Neural cell (in vitro differentiated cells): ENCODE measurements at regions not wholly inside any gene's neighbourhood (a gene's known extent, or its start where the extent isn't known, plus 50 kb on each side); places are given as distances from the start of the nearest gene placed in this dataset.
A peak's percentile ranks its signal among the peaks of the same experiment; 100 is the strongest.

ENCODE experiments used
- H2AFZ ChIP-seq: fragments of 200-600, 300-800 bp; sonication (generic), shearing (Covaris generic); 2 replicates; pipeline ENCODE4 v1.6.0; 2014; ENCODE audit warnings: low read depth, mild to moderate bottlenecking, antibody characterized with exemption, low read length, moderate library complexity
- H3F3A ChIP-seq: fragments of 200-600 bp; shearing (Covaris generic); 2 replicates; pipeline ENCODE4 v1.6.1; 2016; ENCODE audit warnings: mild to moderate bottlenecking, moderate library complexity, mixed read lengths, antibody characterized with exemption, low read length; ENCODE audit not compliant: insufficient read depth, poor library complexity, severe bottlenecking
- H3K27ac ChIP-seq: fragments of 200-600, 300-800 bp; sonication (generic), shearing (Covaris generic); 2 replicates; pipeline ENCODE4 v1.5.1; 2014; ENCODE audit warnings: mild to moderate bottlenecking, low read length, moderate library complexity
- H3K27me3 ChIP-seq: fragments of 300-800, 200-600 bp; sonication (generic), shearing (Covaris generic); 2 replicates; pipeline ENCODE4 v1.6.0; 2014; ENCODE audit warnings: mild to moderate bottlenecking, low read depth, low read length, moderate library complexity; ENCODE audit not compliant: insufficient read depth
- H3K36me3 ChIP-seq: fragments of 300-800, 200-600 bp; sonication (generic), shearing (Covaris generic); 2 replicates; pipeline ENCODE4 v1.5.1; 2014; ENCODE audit warnings: mild to moderate bottlenecking, antibody characterized with exemption, low read length, moderate library complexity; ENCODE audit not compliant: insufficient read depth
- H3K4me2 ChIP-seq: fragments of 300-800, 200-600 bp; sonication (generic), shearing (Covaris generic); 2 replicates; pipeline ENCODE4 v1.6.0; 2014; ENCODE audit warnings: mild to moderate bottlenecking, low read length
- H3K4me3 ChIP-seq: fragments of 300-800, 200-600 bp; sonication (generic), shearing (Covaris generic); 2 replicates; pipeline ENCODE4 v1.5.1; 2014; ENCODE audit warnings: mild to moderate bottlenecking, low read length, moderate library complexity
- H3K79me2 ChIP-seq: fragments of 200-600 bp; shearing (Covaris generic); replicated peaks from 2 replicates; pipeline ENCODE4 v1.6.0; 2014; ENCODE audit warnings: mild to moderate bottlenecking, low read length, moderate library complexity; ENCODE audit not compliant: insufficient read depth
- H3K9ac ChIP-seq: fragments of 300-800, 200-600 bp; sonication (generic), shearing (Covaris generic); 2 replicates; pipeline ENCODE4 v1.6.1; 2016; ENCODE audit warnings: mild to moderate bottlenecking, low read length, mixed read lengths
- H3K9me2 ChIP-seq: fragments of 200-600 bp; shearing (Covaris generic); 2 replicates; pipeline ENCODE4 v1.6.1; 2016; ENCODE audit warnings: mild to moderate bottlenecking, low read length, mixed read lengths; ENCODE audit not compliant: insufficient read depth
- H3K9me3 ChIP-seq: fragments of 200-600, 300-800 bp; sonication (generic), shearing (Covaris generic); 2 replicates; pipeline ENCODE4 v1.6.1; 2016; ENCODE audit warnings: mild to moderate bottlenecking, mixed run types, low read length, moderate library complexity, mixed read lengths
- H4K20me1 ChIP-seq: fragments of 200-600 bp; shearing (Covaris generic); 2 replicates; pipeline ENCODE4 v1.6.1; 2016; ENCODE audit warnings: mild to moderate bottlenecking, mixed run types; ENCODE audit not compliant: insufficient read depth
- CTCF ChIP-seq: fragments of 450-650 bp; IDR thresholded peaks from 2 replicates; pipeline ENCODE4 v1.5.1; 2014; ENCODE audit warnings: antibody characterized with exemption, mild to moderate bottlenecking, moderate library complexity; ENCODE audit not compliant: poor library complexity, severe bottlenecking
- EP300 ChIP-seq: fragments of 450-650 bp; conservative IDR thresholded peaks from 2 replicates; pipeline ENCODE4 v1.6.1; 2014; ENCODE audit warnings: antibody characterized with exemption, mild to moderate bottlenecking, moderate library complexity; ENCODE audit not compliant: poor library complexity, severe bottlenecking
- EZH2 ChIP-seq: fragments of 200-600, 300-800 bp; shearing (Covaris generic), sonication (generic); IDR thresholded peaks from 2 replicates; pipeline ENCODE4 v1.6.1; 2014; ENCODE audit warnings: antibody characterized with exemption, low read length, borderline replicate concordance, mild to moderate bottlenecking; ENCODE audit not compliant: insufficient read depth, poor library complexity, severe bottlenecking
- MXI1 ChIP-seq: fragments of 450-650 bp; conservative IDR thresholded peaks from 2 replicates; pipeline ENCODE4 v1.6.1; 2014; ENCODE audit warnings: antibody characterized with exemption, mild to moderate bottlenecking; ENCODE audit not compliant: poor library complexity, severe bottlenecking
- POLR2AphosphoS5 ChIP-seq: IDR thresholded peaks from 2 replicates; pipeline ENCODE4 v1.6.1; 2012
- RAD21 ChIP-seq: fragments of 450-650 bp; conservative IDR thresholded peaks from 2 replicates; pipeline ENCODE4 v1.6.1; 2014; ENCODE audit warnings: antibody characterized with exemption, mild to moderate bottlenecking, moderate library complexity
- REST ChIP-seq: IDR thresholded peaks from 2 replicates; pipeline ENCODE4 v1.6.1; 2012; ENCODE audit warnings: borderline replicate concordance
- SMC3 ChIP-seq: fragments of 450-650 bp; conservative IDR thresholded peaks from 2 replicates; pipeline ENCODE4 v1.6.1; 2014; ENCODE audit warnings: antibody characterized with exemption, mild to moderate bottlenecking, moderate library complexity; ENCODE audit not compliant: poor library complexity
- TAF1 ChIP-seq: IDR thresholded peaks from 2 replicates; pipeline ENCODE4 v1.6.1; 2012; ENCODE audit warnings: low read depth

- H3K9me2 ChIP-seq, result no peaks in the 10 kb centered on the region
- peak overlapping the region; percentile 5 for H3K4me2 ChIP-seq
- no peak overlapping the region for H2AFZ ChIP-seq
- no peaks in the 10 kb centered on the region for H3K27me3 ChIP-seq
- peak overlapping the region; percentile 71 for H3K27ac ChIP-seq
- peaks cover 17% of the 10 kb centered on the region for H3F3A ChIP-seq
- H3K9me3 ChIP-seq, result no peaks in the 10 kb centered on the region
- peak overlapping the region; percentile 26 for H3K4me3 ChIP-seq
- H3K36me3 ChIP-seq, result no peaks in the 10 kb centered on the region
- H3K79me2 ChIP-seq, result no peaks in the 10 kb centered on the region
- TF ChIP-seq REST, result no peak
- TF ChIP-seq RAD21, result no peak
- no peak for TF ChIP-seq MXI1
- no peak for TF ChIP-seq POLR2AphosphoS5
- no peak for TF ChIP-seq EP300
- TF ChIP-seq TAF1, result no peak
- TF ChIP-seq CTCF, result no peak
- TF ChIP-seq SMC3, result no peak
- no peak for TF ChIP-seq EZH2
- no peak overlapping the region for H3K9ac ChIP-seq
- H4K20me1 ChIP-seq, result no peaks in the 10 kb centered on the region
These were observed 423.7 kb downstream of the ZSWIM6 start for GRCh38 chr5:61755726-61756222.

- Histone ChIP-seq H3K79me2 (no peaks in the 10 kb centered on the region), H3K9me2 (no peaks in the 10 kb centered on the region), H2AFZ (no peak overlapping the region), H3K4me3 (no peak overlapping the region), H3K4me2 (no peak overlapping the region), H3F3A (peaks cover 17% of the 10 kb centered on the region), H3K9ac (no peak overlapping the region), H3K9me3 (no peaks in the 10 kb centered on the region), H3K27me3 (no peaks in the 10 kb centered on the region), H3K36me3 (no peaks in the 10 kb centered on the region), H3K27ac (peak overlapping the region; percentile 32), H4K20me1 (no peaks in the 10 kb centered on the region)
- TF ChIP-seq POLR2AphosphoS5 (peak; percentile 15), MXI1 (no peak), RAD21 (no peak)
These were observed 426.7 kb downstream of the ZSWIM6 start for GRCh38 chr5:61758711-61759110.

GRCh38 chr5:61765471-61765870 is 433.4 kb downstream of the ZSWIM6 start:
- no peaks in the 10 kb centered on the region for H3K9me2 ChIP-seq
- no peaks in the 10 kb centered on the region for H3K36me3 ChIP-seq
- no peak overlapping the region for H3K4me2 ChIP-seq
- H3K9me3 ChIP-seq, result no peaks in the 10 kb centered on the region
- no peaks in the 10 kb centered on the region for H3K79me2 ChIP-seq
- H3K27me3 ChIP-seq, result no peaks in the 10 kb centered on the region
- no peak overlapping the region for H3K27ac ChIP-seq
- H2AFZ ChIP-seq, result no peak overlapping the region
- H3F3A ChIP-seq, result no peaks in the 10 kb centered on the region
- H3K4me3 ChIP-seq, result no peak overlapping the region
- H3K9ac ChIP-seq, result no peak overlapping the region
- no peak for TF ChIP-seq CTCF
- H4K20me1 ChIP-seq, result no peaks in the 10 kb centered on the region
